ENCODE measurements at regions not wholly inside any gene's neighbourhood (a gene's known extent, or its start where the extent isn't known, plus 50 kb on each side); places are given as distances from the start of the nearest gene placed in this dataset.
"Not testable (repeated sequence)": the region's sequence is repeated elsewhere in the genome, so short reads cannot be mapped to it uniquely, and the experiment has no call there.

DNA sequence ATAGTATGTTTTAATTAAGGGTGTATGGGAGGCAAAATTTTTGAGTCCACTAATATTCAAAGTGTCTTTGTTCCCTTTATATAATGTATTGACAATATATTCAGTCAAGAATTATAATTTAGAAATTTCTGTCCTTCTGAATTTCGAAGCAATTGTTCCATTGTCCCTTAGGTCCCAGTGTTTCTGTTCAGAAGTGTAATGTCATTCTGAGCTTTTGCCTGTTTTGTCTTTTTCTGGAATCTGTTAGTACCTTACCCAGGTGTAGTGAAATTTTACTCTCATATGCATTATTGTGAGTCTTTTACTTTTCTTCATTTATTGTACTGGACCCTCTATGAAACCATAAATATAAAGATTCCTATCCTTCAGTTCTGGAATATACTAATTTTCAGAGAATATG, 505.7 kb upstream of the KIF2B start:
- DNase-seq = no peak

DNA sequence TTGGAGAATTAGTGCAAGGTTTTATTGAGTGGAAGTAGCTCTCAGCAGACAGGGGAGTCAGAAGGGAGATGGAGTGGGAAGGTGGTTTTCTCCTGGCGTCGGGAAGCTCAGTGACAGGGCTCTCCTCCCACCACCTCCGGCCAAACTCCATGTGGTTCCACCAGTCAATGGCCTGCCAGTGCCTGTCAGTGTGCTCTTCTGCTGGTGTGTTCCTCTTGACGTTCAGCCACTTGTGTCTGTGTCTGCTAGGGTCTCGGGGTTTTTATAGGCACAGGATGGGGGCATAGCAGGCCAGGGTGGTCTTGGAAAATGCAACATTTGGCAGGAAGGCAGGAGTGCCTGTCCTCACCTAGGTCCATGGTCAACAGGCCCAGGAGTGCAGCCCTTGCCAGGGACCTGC, 506.7 kb upstream of the KIF2B start:
- DNase-seq = no peak

DNA sequence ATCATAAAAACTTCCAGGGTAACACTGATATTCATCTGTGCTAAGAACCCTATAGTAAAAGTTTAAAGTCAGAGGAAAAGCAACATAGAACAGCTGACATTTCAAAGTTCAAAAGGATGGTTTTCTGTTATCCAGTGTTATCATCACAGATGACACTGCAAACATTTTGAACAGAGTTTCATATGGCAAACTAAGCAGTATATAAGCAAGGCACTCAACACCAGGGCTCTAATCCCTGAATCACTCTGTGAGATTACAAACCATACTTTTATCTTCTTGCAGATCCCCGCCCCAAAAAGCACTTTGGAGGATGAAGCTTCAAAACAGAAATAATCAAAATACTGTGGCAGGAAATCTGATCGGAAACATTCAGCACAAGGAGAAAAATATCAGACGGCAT, 508.2 kb upstream of the KIF2B start:
- DNase-seq = no peak

DNA sequence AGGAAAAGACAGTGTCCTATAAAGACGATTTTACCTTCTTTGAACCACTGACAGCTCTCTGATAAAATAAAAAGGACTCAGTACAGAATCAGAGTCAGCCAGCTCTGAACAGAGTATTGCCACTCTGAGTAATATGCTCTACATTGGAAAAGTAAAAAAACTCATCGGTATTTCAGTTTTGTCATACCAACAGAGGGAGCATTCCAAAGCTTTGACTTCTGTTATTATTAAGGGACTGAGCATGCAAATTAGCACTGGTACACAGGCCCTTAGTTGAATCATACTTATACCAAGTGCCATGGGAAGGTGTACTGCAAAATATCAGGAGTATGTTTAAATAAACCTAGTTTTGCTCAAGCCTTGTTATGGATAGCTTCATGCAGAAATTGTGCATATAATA, 509.0 kb upstream of the KIF2B start:
- no peak for DNase-seq

DNA sequence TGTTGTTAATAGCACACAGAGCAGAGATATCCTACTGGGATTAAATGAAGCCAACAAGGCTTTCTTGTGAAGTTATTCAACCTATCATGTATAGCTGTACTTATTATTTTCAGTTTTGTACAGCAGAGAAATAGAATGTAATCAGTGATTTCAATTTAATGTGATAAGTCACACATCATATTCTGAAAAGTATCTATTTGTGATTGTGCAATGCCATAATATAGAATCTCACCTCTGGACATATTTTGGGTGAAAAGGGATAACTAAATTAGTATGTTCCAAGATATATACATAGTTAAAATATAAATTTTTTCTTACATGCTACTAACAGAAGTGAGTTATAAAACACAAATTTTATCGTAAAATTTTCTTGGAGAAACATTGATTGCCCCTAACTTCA, 544.3 kb upstream of the KIF2B start:
- DNase-seq = no peak

DNA sequence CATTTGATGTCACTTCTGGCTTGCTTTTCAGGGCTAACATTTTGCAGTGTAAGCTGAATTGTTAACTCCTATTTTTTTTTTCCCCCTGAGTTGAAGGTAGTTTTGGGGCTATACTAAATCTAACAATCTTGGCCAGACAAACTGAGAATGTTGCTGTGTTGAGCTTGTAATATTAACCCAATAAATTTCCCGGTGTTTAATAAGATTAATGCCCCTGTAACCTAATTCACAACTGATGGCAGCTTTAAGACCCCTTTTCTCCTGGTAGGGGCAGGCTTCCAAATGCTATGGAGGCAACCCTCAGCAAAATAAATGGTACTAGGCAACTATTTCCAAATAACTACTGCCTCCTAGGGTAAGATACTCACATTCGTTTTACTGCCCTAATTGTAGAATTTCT, 549.6 kb upstream of the KIF2B start:
- no peak for DNase-seq

DNA sequence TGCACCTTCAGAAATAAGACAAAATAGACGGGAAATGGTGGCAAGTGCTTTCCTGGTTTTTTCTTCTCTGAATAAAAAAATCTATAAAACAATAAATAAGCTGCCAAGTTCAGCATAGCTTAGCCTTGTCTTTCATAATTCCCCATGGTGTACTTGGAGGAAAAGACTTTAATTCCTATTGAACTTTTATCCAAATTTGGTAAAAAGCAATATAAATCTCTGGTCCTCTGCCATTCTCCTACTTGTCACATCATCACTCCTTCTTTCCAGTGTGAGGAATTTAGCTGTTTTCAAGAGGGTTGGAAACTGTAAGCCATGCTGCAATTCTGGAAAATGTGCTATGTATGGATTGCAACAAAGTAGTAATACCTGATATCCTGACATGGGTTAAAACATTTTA, 551.8 kb upstream of the KIF2B start:
- DNase-seq = no peak

DNA sequence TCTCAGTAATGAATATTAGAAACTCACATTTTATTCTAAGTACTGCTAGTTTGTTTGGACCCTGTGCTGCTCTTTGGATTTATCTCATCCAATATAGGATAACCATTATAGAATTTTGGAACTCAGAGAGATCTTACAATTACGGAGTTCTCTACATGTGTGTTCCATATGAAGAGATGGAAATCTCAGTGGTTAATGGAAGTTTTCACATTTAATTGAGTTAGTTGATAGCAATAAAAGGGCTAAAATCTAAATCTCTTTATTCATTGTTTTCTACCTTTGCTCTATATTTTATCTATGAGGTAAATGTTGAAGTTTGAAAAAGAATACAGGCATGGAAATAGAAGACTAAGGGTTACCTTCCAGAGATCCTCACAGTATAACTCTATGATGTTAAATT, 558.0 kb upstream of the KIF2B start:
- DNase-seq = no peak

DNA sequence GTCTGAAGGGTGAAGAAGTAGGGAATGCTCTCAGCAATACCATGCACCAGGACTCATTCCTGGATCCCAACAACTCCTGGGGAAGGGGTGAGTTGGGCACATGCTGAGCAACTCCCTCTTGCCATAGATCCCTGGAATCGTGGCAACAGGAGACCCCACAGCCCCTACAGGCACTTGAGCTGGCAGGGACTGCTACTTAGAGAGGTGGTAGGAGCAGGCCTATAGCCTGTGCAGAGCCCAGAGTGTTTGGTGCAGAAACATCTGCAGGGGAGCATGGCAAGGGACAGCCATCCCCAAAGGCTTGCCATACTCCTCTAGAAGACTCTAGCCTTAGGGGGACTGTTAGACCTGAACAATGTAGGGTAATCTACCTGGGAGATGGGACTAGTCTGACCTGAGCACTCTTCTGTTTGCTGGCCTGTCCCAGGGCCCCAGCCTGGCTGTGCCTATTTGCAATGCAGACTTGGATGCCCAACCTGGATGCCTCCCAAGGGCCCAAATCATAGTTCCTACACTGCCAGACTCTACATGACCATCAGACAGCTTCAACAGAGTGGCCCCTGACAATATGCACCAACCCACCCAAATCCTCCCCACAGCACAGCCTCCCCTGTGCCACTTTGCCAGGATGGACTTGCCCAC, 568.6 kb upstream of the KIF2B start:
- DNase-seq = no peak

DNA sequence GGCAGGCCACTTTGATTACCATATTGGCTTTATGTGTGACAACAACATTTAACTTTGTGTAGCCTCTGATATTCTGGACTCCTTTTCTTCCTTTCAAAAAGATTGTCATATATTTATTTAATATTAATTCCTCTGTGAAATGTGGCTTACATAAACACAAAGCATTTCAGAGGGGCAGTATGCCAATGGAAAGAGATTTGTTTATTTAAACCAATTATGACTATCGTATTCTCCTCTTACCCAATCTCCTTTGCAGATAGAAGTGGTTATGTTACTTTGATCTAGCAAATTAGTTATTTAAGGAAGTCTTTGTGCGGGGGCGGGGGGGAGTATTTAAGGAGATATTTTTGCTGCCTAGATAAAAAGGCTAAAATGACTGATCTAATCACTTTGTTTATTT, 573.7 kb upstream of the KIF2B start:
- no peak for DNase-seq

DNA sequence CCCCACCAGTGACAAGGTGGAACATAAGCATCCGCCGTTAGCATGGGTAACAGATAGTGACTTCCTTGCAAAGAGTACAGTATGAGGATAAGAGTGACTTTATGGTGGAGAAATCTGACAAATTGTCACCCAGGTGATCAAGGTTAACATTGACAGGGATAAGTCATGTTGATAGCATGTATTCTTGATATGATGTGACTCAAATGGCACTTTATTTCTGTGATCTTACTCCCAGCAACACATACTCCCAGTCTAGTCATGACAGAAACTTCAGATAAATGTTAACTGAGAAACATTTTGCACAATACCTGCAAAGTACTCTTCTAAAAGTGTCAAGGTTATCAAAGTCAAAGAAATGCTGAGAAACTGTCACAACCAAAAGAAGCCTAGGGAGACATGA, 588.6 kb upstream of the KIF2B start:
- DNase-seq = no peak

DNA sequence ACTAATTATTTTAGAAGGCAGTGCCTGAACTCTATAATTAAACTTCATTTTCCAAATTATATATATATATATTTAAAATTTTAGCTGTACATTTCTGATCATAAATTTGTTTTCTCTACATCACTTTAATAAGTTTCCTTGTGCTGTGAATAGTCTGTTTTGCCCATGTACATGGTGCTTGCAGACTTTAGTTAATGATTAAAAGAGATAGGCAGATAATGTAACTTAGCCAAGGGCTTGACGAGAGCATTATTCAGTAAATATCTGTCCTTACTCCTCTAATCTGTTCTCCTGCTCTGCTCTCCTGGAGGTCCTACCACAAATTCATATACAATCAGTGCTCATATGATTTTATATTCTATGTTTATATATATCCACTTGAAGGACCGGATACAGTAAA, 595.2 kb upstream of the KIF2B start:
- no peak for DNase-seq

DNA sequence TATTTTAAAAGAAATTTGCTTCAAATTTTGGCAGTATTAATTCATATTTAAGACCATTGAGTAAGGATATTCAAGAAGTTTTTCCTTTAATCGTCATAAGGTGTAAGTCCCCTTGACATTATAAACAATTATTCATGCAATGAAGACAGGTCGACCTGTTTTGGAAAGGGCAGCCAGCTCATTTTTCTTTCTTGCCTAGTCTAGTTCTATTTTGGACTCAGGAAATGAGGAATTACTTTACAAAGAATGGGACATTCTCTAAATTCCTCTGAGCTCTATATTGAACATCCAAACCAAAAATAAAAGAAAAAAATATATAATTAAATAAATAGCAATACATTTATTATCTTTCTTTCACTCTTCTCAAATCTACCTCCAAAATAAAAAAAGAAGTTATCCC, 595.6 kb upstream of the KIF2B start:
- no peak for DNase-seq

DNA sequence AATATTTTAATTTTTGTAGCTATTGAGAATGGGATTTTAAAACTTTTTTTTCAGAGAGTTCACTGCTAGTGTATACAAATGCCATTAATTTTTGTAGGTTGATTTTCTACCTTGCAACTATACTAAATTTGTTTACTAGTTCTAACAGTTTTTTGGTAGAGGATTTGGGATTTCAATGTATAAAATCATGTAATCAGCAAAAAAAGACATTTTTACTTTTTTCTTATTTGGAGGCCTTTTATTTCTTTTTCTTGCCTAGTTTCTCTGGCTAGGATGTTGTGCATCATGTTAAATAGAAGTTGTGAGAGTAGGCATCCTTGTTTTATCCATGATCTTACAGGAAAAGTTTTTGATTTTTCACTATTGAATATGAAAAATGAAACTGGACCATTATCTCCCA, 602.9 kb upstream of the KIF2B start:
- DNase-seq = no peak

DNA sequence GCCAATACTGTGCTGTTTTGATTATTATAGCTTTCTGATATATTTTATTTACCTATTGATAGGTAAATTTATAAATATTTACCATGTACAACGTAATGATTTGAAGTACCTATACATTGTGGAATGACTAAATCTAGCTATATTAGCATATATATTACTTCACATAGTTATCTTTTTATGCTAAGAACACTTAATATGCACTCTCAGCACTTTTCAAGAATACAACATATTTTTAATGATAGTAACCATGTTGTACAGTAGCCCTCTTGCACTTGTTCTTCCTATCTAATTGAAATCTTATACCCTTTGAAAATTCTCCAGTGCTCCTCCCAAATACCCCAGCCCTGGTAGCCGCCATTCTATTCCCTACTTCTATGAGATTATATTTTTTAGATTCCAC, 604.0 kb upstream of the KIF2B start:
- DNase-seq = no peak

DNA sequence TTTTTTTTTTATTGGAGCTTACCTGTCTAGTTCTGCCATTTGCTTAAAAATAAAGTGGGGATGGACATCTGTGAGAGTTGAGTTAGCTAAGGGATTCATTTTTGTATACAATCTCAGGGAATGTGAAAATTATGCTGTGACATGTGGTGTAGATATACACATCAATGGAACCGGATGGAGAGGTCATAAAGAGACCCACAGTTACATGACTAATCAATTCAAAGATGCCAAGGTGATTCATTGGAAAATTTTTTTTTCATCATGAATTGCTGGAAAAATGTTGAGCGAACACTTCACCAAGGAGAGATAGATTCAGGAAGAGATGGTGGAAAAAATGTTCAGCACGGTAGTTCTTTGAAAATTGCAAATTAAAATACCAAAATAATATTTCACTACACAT, 605.4 kb upstream of the KIF2B start:
- no peak for DNase-seq

DNA sequence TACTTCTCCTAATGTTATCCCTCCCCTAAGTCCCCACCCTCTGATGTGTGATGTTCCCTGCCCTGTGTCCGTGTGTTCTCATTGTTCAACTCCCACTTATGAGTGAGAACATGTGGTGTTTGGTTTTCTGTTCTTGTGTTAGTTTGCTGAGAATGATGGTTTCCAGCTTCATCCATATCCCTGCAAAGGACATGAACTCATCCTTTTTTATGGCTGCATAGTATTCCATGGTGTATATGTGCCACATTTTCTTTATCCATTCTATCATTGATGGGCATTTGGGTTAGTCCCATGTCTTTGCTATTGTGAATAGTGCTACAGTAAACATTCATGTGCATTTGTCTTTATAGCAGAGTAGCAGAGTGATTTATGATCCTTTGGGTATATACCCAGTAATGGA, 613.8 kb upstream of the KIF2B start:
- not testable (repeated sequence) for DNase-seq

DNA sequence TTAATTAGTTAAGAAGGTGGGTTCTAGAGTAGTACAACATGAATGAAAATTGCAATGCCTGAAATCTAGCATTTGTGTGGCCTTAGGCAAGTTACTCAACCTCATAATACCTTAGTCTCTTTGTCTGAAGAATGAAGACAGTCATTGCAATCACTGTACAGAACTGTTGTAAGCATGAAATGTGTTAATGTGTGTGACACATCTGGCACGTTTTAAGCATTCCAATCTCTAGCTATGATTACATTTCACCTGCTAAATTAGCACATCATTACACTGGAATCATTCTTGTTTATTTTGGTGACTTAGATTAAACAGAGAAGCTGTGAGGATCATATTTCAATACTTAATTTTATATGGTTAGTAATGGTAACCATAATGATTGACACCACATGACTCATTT, 629.7 kb upstream of the KIF2B start:
- DNase-seq = no peak

DNA sequence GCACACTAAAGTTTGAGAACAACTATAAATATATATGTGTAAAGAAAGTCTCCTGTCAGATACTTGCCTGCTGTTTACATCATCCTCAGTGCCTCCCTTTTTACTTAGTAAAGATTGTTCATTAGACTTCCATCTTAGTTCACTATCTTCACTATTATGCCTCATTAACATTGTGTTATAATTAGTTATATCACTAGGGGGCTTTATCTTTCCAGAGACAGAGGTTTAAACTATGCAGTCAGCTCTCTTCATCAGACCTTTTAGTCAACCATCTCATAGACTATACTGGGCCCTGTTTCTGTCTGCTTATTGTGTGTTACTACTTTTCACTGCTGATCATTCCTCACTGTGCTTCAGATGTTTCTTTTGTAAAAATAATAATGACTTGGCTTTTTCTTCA, 630.8 kb upstream of the KIF2B start:
- no peak for DNase-seq

DNA sequence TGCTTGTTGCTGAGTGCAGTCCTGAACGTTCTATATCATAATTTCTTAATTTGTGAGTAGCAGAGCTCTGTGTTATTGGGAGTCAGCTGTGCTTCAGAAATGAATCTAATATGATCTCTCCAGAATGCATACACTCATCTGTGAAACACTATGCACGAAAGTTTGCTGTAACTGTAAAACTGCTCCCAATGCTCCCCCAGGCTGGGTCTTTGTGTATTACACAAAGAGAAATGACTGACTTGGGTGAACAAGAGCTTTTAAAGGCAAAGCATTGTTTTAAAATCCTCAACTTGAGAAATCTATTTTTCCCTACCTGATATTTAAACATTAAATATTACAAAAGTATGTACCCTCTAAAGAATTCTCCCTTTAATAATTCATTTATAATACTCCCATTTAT, 636.7 kb upstream of the KIF2B start:
- no peak for DNase-seq

DNA sequence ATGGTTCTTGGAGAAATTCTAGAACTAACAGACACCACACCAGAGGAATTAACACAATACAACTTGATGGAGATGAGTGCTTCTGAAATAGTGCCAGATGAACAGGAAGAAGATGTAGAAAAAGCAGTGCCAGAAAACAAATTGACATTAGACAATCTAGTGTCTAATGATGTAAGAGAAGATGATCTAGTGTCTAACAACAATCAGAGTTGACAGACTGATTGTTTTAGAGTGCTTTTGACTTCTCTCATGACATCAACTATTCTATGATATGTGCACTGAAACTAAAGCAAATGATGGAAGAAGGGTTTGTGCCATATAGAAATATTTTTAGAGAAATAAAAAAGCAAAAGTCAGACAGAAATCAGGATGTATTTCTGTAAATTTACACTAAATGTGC, 646.1 kb upstream of the KIF2B start:
- DNase-seq = no peak

DNA sequence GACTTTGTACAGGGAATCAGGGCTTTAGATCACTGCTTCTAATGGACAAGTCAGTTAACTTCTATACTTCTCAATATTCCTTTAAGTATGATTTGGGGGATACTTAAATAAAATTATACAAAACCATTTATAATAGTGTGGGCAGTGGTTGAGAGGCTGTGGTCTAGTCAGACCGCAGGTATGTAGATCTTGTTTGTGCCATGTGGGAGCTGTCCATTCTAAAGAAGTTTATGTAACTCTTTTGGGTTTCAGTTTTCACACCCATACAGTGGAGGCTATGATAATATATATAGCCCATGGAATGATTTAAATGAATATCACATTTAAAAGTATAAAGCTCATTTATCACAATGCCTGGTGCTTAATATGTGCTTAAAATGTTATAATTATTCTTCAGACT, 654.3 kb upstream of the KIF2B start:
- DNase-seq = no peak

DNA sequence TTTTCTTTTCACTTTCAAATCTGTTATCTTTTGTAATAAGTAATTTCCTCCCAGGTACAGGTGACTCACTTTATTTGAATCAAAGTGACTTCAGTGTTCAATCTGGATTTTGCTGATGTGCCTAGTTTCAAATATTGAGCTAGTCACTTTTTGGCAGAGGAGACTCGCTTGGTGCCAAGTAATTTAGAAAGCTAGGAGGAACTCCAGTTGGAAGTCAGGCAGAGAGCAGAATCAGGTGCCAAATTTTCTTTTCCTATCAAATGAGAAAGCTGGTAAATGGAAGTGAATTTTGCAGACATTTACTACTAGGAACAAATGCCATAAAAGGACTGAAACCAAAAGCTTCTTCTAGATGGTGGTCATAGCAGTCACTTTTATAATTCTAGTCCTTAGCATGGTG, 656.0 kb upstream of the KIF2B start:
- no peak for DNase-seq

DNA sequence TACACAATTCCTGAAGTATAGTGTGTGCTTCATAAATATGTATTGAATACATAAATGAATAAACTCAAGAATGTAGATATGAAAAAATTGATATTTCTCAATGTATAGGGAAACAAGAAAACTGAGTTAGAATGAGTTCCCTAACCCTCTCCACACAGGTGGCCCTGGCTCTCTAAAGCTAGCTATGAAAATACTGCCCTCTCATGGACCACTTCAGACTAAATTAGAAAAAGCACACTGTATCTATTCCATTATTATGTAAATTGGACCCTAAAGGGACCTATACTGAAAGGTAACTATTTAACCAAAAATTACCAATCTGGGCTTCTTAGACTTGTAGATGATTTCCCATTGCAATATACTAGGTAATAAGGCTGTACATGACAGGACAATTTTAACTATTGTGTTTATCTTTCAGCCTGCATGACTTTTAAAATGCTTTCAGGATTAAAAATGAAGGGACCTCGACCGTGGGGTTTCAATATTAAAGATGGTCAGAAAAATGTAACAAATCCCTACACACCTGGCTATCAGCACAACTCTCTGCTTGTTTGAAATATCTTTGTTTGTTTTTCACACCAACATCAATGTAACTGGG, 672.5 kb upstream of the KIF2B start:
- DNase-seq = no peak

DNA sequence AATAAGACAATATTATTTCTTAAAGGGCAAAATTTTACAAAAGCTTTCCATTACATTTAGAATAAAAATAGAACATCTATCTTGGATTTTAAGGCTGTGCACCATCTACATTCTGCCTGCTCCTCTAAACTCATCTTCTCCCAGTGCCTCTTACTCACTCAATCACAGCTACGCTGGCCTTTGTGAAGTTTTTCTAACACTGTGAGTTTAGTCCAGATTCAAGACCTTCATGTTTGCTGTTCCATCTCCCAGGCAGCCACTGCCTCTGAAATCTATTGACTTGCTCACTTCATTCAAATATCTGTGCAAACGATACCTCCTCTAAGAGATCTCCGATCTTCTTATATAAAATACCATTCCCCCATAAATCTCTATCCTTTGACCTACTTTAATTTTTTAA, 673.4 kb upstream of the KIF2B start:
- DNase-seq = no peak

DNA sequence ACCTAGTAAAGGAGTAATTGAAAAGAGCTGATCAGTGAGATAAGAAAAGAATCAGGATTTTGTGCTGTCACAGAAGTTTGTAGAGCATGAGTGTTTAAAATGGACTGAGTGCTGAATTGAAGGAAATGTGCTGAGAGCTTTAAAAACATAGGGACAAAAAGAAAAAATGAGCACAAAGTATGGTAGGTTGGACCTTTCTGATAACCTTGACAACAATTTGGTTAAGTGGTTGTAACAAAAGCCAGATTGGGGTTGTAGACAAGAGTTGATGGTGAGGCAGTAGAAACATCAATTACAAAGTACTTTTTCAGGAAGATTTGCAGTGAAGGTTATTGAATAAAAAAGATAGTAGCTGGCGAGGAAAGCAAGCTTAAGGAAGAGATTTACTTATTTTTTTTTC, 674.7 kb upstream of the KIF2B start:
- no peak for DNase-seq
